Stimulated activated CD8-positive, alpha-beta memory T cell treated with anti-CD3 and anti-CD28 coated beads, Interleukin-2, amount 100 ng/mL, for 48 hours (primary cell): ENCODE measurements at regions not wholly inside any gene's neighbourhood (a gene's known extent, or its start where the extent isn't known, plus 50 kb on each side); places are given as distances from the start of the nearest gene placed in this dataset.

Experiments
- DNase-seq, 2 donors: peaks; one replicate each; pipeline ENCODE4 v3.0.0-alpha.2; 2020; ENCODE audit warnings: low read depth in 2 of 2

DNA sequence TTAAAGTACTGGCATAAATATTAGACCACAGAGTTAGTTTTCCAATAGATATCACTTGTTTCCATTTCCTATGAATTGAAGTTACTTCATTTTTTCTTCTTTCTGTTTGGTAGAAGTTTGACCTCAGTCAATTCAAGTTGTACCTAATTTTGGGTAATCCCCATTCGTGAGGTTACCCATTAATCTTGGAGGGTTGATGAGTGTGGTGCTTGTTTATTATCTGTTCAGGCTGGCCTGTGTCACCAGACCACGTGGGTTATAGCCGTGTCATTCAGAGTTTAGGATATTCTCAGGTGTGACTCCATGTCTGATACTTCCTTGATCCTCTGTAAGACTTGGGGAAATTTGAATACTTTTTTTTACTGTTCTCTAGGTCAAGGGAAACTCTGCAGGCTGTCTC is 133.9 kb upstream of the TPK1 start:
- DNase-seq, result no peak

DNA sequence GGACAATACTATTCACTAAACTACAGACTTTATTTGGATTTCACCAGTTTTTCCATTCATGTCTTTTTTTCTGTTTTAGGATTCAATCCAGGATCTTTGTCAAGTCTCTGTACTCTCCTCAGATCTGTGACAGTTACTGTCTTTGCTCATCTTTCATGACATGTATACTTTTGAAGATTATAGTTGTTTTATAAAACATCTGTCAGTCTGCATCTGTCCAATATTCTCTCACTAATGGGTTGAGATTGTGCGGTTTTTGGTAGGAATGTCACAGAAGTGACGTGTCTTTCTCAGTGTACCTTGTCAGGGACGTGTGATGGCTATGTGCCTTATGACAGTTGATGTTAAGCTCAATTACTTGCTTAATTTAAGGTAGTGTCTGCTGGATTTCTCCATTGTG is 124.9 kb upstream of the TPK1 start:
- DNase-seq, result no peak

DNA sequence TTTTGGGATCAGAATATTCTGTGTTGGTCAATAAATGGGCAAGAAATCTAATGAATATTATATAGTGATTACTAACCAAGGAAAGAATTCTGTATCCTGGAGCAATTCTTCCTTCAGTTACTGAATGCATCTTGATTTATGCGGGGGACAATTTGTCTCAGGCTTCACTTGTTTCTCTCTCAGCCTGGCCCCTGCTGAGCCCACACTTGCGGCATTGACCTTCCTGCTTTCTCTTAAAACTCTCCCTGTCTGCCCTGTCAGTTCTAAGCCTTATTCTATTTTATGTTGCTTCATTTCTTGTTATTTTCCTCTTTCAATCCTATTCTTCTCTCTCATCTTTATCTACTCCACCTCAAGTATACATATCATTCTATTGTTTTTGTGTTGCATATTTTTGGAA is 122.1 kb upstream of the TPK1 start:
- DNase-seq, result no peak

DNA sequence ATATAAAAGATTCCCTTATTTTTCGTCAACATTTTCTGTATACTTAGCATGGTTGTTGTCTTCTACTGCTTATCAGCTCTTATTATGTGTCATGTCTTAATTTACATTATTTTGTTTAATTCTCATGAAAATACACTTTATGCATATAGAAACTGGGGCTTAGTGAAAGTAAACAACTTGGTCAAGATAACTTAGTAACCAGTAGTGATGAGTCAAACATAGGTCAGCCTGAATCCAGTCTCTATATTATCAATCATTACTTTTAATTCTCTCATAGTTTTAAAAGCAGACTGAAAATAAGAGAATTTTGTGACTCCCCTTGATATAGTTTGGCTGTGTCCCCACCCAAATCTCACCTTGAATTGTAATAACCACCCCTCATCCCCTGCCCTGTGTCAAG is 119.6 kb upstream of the TPK1 start:
- no peak for DNase-seq

DNA sequence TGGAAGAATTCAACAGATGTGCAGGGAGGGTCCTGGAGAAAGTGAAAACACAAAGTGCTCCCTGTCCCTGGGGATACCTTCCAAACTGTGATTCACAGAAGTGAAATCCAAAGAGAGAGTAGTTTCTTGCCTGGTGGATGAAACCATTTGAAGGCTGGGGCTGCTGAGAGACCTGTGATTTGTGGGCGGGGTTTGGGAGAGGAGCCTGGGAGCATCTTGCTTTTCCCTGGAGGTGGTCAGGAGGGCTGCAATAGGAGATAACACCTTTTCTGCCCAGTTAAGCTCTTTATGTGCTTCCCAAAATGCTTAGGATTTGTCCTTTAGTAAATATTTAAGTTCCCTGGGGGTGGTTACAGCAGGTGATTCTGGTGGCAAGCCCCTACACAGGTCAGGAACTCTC is 105.3 kb upstream of the TPK1 start:
- no peak for DNase-seq

DNA sequence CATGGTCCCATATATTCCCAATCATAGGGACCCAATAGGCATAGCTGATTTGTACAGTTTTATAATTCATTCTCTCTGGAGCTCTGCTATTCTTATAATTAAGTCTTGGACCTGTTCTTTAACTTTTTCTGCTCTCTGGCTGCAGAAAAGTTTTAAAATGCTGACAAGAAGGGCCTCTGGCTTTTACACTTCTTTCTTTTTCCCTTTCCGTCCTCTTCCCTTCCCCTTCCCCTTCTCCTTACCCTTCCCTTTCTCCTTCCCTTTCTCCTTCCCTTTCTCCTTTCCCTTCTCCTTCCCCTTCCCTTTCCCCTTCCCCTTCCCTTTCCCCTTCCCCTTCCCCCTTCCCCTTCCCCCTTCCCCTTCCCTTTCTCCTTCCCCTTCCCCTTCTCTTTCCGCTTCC is 101.3 kb upstream of the TPK1 start:
- DNase-seq, result no peak

DNA sequence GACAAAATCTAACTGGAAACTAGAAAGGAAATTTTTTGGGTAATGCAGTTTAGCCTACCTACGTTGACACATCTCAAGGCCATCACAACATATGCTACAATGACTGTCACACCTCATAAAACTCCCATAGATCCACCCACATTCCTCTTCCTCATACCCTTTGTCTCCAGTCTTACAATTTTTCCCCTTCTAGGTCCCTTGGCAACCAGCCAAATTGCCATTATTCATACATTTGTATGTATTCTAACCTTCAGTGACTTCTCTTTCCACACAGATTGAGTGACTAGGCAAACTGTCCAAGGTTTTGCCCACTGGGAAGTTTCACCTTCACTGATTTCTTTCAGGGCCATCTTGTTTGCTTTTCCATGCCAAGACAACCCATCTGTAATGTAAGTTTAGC is 100.5 kb upstream of the TPK1 start:
- DNase-seq, result no peak

DNA sequence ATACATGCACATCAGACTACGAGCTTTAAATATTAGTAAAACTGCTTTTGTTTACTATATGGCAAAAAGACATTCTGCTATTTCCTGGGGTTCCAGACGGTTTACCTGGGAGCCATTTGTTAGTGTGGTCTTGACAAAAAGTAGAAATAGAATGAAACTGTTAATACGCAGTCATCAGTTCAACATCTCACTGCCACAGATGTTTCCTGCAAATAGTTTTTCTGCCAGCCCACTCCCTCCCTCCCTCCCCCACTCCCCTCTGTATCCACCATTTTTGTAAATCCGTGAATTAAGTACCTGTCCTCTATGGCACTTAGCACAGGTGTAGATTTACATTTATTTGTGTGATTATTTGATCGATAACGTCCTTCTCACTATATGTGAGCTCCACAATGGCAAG is 74.6 kb upstream of the TPK1 start:
- DNase-seq, result no peak

DNA sequence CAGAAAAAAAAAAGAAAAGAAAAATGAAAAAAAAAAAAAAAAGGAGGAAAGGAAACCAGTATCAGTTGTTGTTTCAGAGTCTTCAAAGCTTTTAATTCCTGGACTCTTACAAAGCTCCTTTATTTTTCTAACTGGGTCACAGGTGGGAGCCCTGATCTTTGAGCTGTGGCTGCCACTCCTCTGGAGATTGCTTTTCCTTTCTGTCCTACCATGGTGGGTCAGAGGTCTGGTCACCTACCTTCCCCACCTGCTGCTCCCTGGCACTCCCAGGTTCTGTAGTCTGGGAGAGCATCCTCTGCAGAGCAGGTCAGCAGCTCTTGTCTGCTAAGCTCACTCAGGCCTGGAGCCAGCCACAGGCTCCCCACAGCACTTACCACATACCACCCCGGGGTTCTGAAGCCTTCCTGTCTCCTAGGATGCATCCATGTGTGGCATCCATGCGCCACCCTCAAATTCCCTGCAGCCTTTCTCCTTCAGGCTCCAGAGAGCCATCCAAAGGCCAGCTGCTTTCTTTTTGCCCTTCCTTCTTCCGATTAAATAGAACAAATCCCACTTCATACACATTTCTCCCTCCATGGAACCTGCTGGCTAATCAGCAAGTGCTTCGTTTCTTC is 73.2 kb upstream of the TPK1 start:
- DNase-seq, result no peak

DNA sequence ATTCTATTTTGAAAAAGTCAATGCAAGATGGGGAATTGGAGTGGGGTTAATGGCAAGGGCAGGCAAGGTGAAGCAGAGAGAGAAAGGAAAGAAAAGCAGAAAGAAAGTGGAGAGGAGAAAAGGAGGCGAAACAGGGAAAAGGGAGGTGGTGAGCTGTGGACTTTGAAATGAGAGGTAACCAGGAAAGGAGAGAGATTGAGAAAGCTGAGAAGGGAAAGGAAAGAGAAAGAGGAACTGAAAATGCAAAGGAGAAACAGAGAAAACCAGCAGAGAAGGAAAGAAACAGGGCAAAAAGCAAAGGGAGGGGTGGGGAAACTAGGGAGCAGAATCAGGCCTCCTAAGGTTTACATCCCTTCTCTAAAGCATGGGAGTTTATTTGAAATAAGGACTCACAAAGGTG is 72.5 kb upstream of the TPK1 start:
- no peak for DNase-seq

DNA sequence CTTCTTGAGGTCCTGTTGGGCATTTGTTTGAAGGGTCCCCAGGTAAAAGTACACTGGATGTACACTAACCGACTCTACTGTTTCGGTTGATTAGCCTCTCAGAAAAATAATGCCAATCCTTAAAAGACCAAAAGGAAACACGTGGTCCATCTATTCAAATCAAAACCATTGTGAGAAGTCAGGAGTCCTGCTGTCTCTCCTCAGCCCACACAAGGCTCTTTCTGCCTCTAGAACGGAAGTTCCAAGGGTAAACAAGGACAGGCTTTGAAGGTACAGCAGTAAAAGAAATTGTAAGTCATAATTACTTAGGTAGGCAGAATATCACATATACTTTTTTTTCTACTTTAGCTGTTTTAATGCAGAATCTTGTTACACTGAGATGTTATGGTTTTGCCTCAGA is 71.7 kb upstream of the TPK1 start:
- DNase-seq, result no peak

DNA sequence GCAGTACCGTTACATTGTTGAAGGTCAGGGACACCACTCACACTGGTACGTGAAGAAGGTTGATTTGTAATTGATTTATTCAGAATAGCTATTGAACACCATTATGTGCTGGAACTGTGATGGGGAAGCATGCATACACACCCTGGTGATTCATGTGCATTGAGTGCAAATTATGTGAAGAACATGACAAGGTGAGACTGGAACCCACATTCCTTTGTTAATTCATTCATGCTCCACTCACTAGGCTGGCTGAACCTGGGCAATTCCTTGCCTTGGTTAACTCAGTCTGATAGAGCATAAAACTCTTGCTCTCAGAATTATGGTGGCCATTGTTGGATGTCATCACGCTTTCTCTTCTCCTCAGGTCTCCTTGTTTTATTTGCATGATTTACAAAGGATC is 67.3 kb upstream of the TPK1 start:
- no peak for DNase-seq

DNA sequence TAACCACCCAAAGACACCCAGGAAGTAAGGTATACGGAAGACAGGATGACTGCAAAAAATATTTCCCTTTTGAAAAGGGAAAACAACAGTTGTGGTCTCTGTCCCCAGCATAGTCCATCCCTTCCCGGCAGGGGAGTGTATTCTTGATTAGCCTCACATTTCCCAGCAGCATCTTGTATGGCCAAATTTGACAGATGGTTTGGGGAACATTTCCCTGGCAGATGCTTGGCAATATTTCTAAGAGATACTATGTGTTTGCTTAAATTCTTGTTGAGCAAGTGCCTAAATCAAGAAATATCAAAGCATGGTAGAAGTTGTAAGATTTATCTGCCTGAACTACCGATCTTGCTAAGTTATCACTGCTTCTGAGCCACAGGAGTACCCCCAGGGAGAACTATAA is 56.9 kb upstream of the TPK1 start:
- no peak for DNase-seq
